Endothelial cell (in vitro differentiated cells): ENCODE measurements at regions not wholly inside any gene's neighbourhood (a gene's known extent, or its start where the extent isn't known, plus 50 kb on each side); places are given as distances from the start of the nearest gene placed in this dataset.
A peak's percentile ranks its signal among the peaks of the same experiment; 100 is the strongest.

Experiments used
- DNase-seq: peaks from one replicate; pipeline ENCODE4 v3.0.0; 2021; ENCODE audit warnings: low spot score
- H3K27ac Mint-ChIP-seq: one replicate; pipeline ENCODE4 v1.8.0; 2021; ENCODE audit warnings: mixed read lengths, inconsistent platforms; ENCODE audit not compliant: unreplicated experiment
- H3K27me3 Mint-ChIP-seq: one replicate; pipeline ENCODE4 v1.8.0; 2021; ENCODE audit warnings: mild to moderate bottlenecking, moderate library complexity, mixed read lengths, inconsistent platforms; ENCODE audit not compliant: unreplicated experiment
- H3K36me3 Mint-ChIP-seq: one replicate; pipeline ENCODE4 v1.8.0; 2021; ENCODE audit warnings: mild to moderate bottlenecking, low read depth, mixed read lengths, inconsistent platforms; ENCODE audit not compliant: unreplicated experiment
- H3K4me1 Mint-ChIP-seq: one replicate; pipeline ENCODE4 v1.8.0; 2021; ENCODE audit warnings: mild to moderate bottlenecking, mixed read lengths, inconsistent platforms; ENCODE audit not compliant: unreplicated experiment
- H3K4me3 Mint-ChIP-seq: one replicate; pipeline ENCODE4 v1.8.0; 2021; ENCODE audit warnings: mild to moderate bottlenecking, mixed read lengths, inconsistent platforms; ENCODE audit not compliant: unreplicated experiment
- H3K9me3 Mint-ChIP-seq: one replicate; pipeline ENCODE4 v1.8.0; 2021; ENCODE audit warnings: mixed read lengths, inconsistent platforms; ENCODE audit not compliant: unreplicated experiment
- CTCF ChIP-seq: fragments of 200-600 bp; sonication (generic); IDR thresholded peaks from one replicate; pipeline ENCODE4 v1.5.0; 2021; ENCODE audit warnings: antibody characterized with exemption; ENCODE audit not compliant: unreplicated experiment

GRCh38 chr2:16958266-16958665 lies 292.6 kb upstream of the CYRIA start:
- no peak overlapping the region for H3K4me3 Mint-ChIP-seq
- H3K4me1 Mint-ChIP-seq, result peaks cover 2% of the 10 kb centered on the region
- H3K9me3 Mint-ChIP-seq, result no peaks in the 10 kb centered on the region
- no peaks in the 10 kb centered on the region for H3K36me3 Mint-ChIP-seq
- no peak for DNase-seq
- H3K27ac Mint-ChIP-seq, result no peak overlapping the region
- H3K27me3 Mint-ChIP-seq, result no peaks in the 10 kb centered on the region
- no peak for TF ChIP-seq CTCF

GRCh38 chr2:16952805-16953204 lies 287.2 kb upstream of the CYRIA start:
- Mint-ChIP-seq H3K27ac (no peak overlapping the region), H3K36me3 (no peaks in the 10 kb centered on the region), H3K4me1 (peaks cover 34% of the 10 kb centered on the region), H3K4me3 (no peak overlapping the region), H3K27me3 (no peaks in the 10 kb centered on the region), H3K9me3 (no peaks in the 10 kb centered on the region)
- TF ChIP-seq CTCF, result no peak
- no peak for DNase-seq

DNA sequence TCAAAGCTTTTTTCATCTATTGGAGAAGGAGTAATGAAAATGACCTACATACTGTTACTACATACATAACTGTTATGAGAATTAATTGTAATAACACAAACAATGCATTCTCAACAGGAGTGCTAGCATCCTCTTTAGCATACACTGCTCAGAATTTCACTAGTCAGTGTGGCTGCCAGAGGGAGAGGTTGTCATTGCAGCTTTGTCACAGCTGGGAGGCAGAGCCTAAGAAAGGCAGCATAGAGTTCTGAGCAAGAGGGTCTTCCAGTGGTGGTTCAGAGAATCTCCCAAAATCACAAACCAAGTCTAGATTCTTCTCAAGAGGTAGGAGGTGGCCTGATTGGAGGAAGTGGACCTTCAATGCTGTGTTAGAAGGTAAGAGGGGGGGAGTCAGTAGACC lies 286.7 kb upstream of the CYRIA start:
- H3K27me3 Mint-ChIP-seq, result no peaks in the 10 kb centered on the region
- no peak for TF ChIP-seq CTCF
- H3K36me3 Mint-ChIP-seq, result no peaks in the 10 kb centered on the region
- no peaks in the 10 kb centered on the region for H3K9me3 Mint-ChIP-seq
- H3K4me1 Mint-ChIP-seq, result peaks cover 34% of the 10 kb centered on the region
- DNase-seq, result no peak
- H3K27ac Mint-ChIP-seq, result no peak overlapping the region
- H3K4me3 Mint-ChIP-seq, result no peak overlapping the region

- H3K27me3 Mint-ChIP-seq, result no peaks in the 10 kb centered on the region
Measured at GRCh38 chr2:16950436-16950835, 284.8 kb upstream of the CYRIA start.

DNA sequence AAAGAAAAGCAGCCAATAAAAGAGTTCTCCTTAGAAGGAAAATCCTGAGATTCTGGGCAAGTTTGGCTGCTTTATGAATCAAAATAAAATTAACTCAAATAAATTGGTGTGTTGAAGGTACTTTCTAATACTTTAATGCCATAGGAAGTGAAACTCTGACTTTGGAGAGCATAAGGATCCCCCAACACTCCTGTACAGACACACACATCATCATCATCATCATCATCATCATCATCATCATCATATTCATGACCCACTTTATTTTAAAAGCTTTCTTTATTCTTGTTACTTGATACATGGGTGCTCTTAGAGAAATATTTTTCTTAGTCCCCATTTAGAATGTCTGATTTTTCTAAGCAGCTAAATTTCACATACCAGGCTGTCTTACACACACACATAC lies 283.1 kb upstream of the CYRIA start:
- Mint-ChIP-seq H3K27me3 (no peaks in the 10 kb centered on the region), H3K9me3 (no peaks in the 10 kb centered on the region), H3K36me3 (no peaks in the 10 kb centered on the region), H3K4me1 (peaks cover 34% of the 10 kb centered on the region), H3K27ac (peak overlapping the region; percentile 85), H3K4me3 (no peak overlapping the region)
- TF ChIP-seq CTCF, result no peak
- DNase-seq, result no peak

More at GRCh38 chr2:16950436-16950835, 284.8 kb upstream of the CYRIA start:
- H3K9me3 Mint-ChIP-seq, result no peaks in the 10 kb centered on the region
- H3K27ac Mint-ChIP-seq, result peak overlapping the region; percentile 87
- peaks cover 34% of the 10 kb centered on the region for H3K4me1 Mint-ChIP-seq
- H3K36me3 Mint-ChIP-seq, result no peaks in the 10 kb centered on the region
- DNase-seq, result no peak
- no peak overlapping the region for H3K4me3 Mint-ChIP-seq
- no peak for TF ChIP-seq CTCF
